Thymus (tissue), 11 donors: ENCODE measurements at regions not wholly inside any gene's neighbourhood (a gene's known extent, or its start where the extent isn't known, plus 50 kb on each side); places are given as distances from the start of the nearest gene placed in this dataset.

ENCODE experiments used
- DNase-seq, 9 donors: peaks; one replicate each; pipeline ENCODE4 v3.0.0-alpha.2; 2013; ENCODE audit warnings: low spot score in 9 of 9, low read depth in 6 of 9, missing footprints in 1 of 9
- H3K27ac ChIP-seq, 2 donors: one replicate each; pipeline ENCODE4 v1.5.1; 2013; ENCODE audit warnings: control low read depth in 1 of 2, low read depth in 1 of 2, low read length in 1 of 2, mild to moderate bottlenecking in 1 of 2, moderate library complexity in 1 of 2
- H3K27me3 ChIP-seq, 2 donors: one replicate each; pipeline ENCODE4 v1.5.1; 2013; ENCODE audit warnings: low read length in 1 of 2; ENCODE audit not compliant: control insufficient read depth in 2 of 2, insufficient read depth in 1 of 2
- H3K36me3 ChIP-seq, 2 donors: one replicate each; pipeline ENCODE4 v1.5.1; 2013; ENCODE audit warnings: low read length in 1 of 2, mild to moderate bottlenecking in 1 of 2, moderate library complexity in 1 of 2; ENCODE audit not compliant: control insufficient read depth in 2 of 2, insufficient read depth in 2 of 2
- H3K4me1 ChIP-seq, 2 donors: one replicate each; pipeline ENCODE4 v1.5.1; 2013; ENCODE audit warnings: low read length in 2 of 2; ENCODE audit not compliant: control insufficient read depth in 2 of 2, insufficient read depth in 2 of 2
- H3K4me3 ChIP-seq, 2 donors: one replicate each; pipeline ENCODE4 v1.5.1; 2013; ENCODE audit warnings: low read length in 2 of 2, control low read depth in 1 of 2, mild to moderate bottlenecking in 1 of 2
- H3K9me3 ChIP-seq, 2 donors: one replicate each; pipeline ENCODE4 v1.5.1; 2013; ENCODE audit warnings: low read length in 1 of 2, mild to moderate bottlenecking in 1 of 2; ENCODE audit not compliant: control insufficient read depth in 2 of 2, insufficient read depth in 1 of 2
- WGBS: extraction: QIAGEN DNeasy Blood & Tissue Kit; methylation state at CpG from one replicate; pipeline ENCODE4 v1.1.7; 2013; 5-methylcytosine and 5-hydroxymethylcytosine counted together
- donor health status: healthy.

DNA sequence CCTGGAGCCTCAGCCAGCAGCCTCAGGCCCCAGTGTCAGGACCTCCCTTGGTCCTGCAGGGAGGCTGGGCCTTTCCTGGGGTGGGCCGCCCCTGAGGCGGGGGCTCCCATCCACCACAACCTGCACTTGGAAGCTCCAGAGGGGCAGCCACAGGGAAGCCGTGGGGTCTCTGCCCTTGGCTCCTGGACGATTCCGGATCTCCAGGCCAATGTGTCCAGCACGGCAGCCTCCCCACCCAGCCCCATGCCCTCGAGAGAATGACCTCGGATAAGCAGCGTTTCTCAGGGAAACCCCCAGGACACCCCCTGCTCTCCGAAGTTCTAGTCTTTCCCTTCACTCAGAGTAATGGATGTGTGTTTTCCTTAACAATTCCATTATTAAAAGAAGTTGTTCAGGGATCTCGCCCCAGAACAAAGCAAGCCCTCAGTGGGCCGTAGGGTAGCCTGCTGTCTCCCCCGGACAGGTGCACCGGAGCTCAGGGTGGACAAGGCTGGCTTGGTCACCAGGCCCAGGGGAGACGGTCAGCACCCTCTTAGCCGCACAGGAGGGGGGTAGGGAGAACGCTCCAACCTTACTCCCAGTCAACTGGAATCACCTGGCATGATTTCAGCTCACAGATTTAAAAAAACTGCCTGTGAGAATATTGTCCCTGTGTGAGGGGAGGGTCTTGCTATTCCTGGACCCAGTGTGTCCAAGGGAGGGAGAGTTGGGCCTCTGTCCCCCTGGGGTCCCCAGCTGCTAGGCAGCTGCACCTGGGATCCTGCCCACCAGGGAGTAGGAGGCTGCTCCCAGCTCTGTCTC lies 72.2 kb upstream of the OTOS start:
- WGBS = 92% methylated on average over 17 of the region's 17 CpGs
- no peaks in the 10 kb centered on the region for H3K9me3 ChIP-seq
- no peaks in the 10 kb centered on the region for H3K27me3 ChIP-seq
- no peaks in the 10 kb centered on the region for H3K4me1 ChIP-seq
- no peak overlapping the region for H3K27ac ChIP-seq
- no peak overlapping the region for H3K4me3 ChIP-seq
- H3K36me3 ChIP-seq = no peaks in the 10 kb centered on the region
- DNase-seq = no peak

GRCh38 chr2:240213226-240213475 lies 72.7 kb upstream of the OTOS start:
- no peak overlapping the region for H3K4me3 ChIP-seq
- H3K36me3 ChIP-seq = no peaks in the 10 kb centered on the region
- no peak for DNase-seq
- H3K27me3 ChIP-seq = no peaks in the 10 kb centered on the region
- no peaks in the 10 kb centered on the region for H3K9me3 ChIP-seq
- no peaks in the 10 kb centered on the region for H3K4me1 ChIP-seq
- no peak overlapping the region for H3K27ac ChIP-seq
- WGBS = 92% methylated on average over 6 of the region's 6 CpGs

GRCh38 chr2:240213476-240214421 lies 73.3 kb upstream of the OTOS start:
- 90% methylated on average over 22 of the region's 22 CpGs for whole genome bisulfite sequencing
- no peak overlapping the region for H3K4me3 ChIP-seq
- no peak for DNase-seq
- no peaks in the 10 kb centered on the region for H3K27me3 ChIP-seq
- no peaks in the 10 kb centered on the region for H3K4me1 ChIP-seq
- H3K27ac ChIP-seq = no peak overlapping the region
- H3K9me3 ChIP-seq = no peaks in the 10 kb centered on the region
- no peaks in the 10 kb centered on the region for H3K36me3 ChIP-seq

DNA sequence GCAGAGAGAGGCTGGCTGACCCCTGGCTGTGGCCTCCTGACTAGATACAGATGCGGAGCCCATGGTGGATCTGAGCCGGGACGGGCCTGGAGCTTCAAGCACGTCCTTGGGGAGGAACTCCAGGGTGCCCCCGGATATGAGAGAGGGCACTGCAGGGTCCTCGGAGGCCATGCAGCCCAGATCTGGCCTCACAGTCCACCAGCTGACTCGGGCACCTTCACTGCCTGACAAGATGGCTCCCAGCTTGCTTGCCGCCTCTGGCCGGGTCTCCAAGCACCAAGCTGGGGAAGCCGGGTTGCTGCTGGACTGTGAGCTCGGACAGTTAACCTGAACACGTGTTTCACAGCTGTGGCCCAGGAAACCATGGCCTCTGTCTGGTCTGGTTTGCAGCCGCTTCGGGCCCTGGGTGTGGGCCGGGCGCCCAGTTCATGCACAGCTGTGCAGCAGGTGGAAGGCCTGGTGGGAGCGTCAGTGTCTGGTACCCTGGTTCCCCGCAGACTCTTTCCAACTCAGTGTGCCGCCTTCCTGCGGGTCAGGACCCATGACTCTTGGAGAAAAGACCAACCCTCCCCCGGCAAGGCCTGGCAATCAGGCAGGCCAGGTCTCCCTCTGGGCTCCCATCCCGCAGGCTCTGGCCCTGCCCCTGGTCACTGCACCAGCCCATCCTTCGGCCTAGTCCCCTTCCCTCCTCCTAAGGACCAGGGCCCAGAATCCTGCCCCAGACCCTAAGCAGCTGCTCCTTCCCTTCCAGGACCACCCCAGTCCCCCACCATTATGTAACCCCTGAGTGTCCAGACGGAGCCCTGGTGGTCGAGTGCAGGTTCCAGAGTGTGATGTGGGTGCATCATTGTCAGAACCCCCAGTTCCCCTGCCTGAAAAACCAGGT lies 74.6 kb upstream of the OTOS start:
- Histone ChIP-seq H3K4me3 (no peak overlapping the region), H3K27ac (no peak overlapping the region), H3K36me3 (no peaks in the 10 kb centered on the region), H3K27me3 (no peaks in the 10 kb centered on the region), H3K9me3 (no peaks in the 10 kb centered on the region), H3K4me1 (no peaks in the 10 kb centered on the region)
- WGBS = 94% methylated on average over 25 of the region's 25 CpGs
- DNase-seq = no peak

GRCh38 chr2:240215676-240216051 lies 75.2 kb upstream of the OTOS start:
- no peak for DNase-seq
- Histone ChIP-seq H3K9me3 (no peaks in the 10 kb centered on the region), H3K4me1 (no peaks in the 10 kb centered on the region), H3K36me3 (no peaks in the 10 kb centered on the region), H3K27me3 (no peaks in the 10 kb centered on the region), H3K27ac (no peak overlapping the region), H3K4me3 (no peak overlapping the region)
- 85% methylated on average over 8 of the region's 8 CpGs for WGBS

DNA sequence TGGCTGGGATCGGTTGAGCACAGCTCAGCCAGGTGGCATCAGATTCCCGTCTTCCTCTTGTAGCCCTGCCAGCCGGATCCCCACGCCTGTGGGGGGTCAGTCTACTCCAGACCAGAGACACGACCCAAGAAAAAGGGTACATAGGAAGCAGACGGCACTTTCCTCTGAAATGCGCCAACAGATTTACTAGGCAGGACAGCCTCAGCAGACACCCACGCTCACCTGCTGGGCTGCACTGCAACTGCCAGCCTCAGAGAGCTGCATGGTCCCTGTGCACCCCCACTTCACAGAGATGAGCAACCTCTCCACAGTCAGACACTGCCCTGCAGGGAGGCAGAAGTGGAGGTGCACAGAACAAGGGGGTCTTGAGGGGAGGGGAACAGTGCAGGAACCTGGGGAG lies 75.7 kb upstream of the OTOS start:
- H3K4me3 ChIP-seq = no peak overlapping the region
- no peaks in the 10 kb centered on the region for H3K4me1 ChIP-seq
- H3K36me3 ChIP-seq = no peaks in the 10 kb centered on the region
- 85% methylated on average over 8 of the region's 8 CpGs for WGBS
- H3K27ac ChIP-seq = no peak overlapping the region
- DNase-seq = no peak
- no peaks in the 10 kb centered on the region for H3K9me3 ChIP-seq
- no peaks in the 10 kb centered on the region for H3K27me3 ChIP-seq

GRCh38 chr2:240217431-240218301 lies 77.2 kb upstream of the OTOS start:
- Histone ChIP-seq H3K27me3 (no peaks in the 10 kb centered on the region), H3K4me1 (no peaks in the 10 kb centered on the region), H3K9me3 (no peaks in the 10 kb centered on the region), H3K4me3 (no peak overlapping the region), H3K27ac (no peak overlapping the region), H3K36me3 (no peaks in the 10 kb centered on the region)
- WGBS = 91% methylated on average over 20 of the region's 20 CpGs
- DNase-seq = no peak

DNA sequence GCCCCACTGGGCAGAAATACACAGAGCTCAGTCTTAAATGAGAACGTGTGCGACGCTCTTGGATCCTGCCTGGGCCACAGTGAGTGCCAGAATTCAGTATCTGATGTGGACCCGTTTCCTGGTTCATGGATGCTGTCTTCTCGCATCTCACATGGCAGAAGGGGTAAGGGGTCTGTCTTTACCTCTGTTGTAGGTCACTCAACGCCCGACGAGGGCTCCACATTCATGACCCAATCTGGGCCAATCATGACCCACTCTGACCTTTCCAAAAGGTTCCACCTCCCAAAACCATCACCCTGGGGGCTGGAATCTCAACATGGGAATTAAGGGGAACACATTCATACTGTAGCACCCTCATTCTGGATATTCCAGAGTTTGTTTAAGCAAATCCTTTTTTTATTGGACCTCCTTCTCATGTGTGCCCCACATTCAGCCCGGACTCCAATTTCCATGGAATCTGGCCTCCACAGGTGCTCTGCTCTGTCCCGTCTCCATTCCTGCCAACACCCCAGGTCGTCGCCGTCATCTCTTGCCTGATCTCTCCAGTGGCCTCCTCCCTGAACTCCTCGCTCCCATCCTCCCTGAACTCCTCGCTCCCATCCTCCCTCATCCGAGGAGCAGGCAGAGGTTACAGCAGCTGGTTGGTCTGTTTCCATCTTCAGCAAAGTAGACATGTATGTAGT lies 78.9 kb upstream of the OTOS start:
- DNase-seq = no peak
- H3K9me3 ChIP-seq = no peaks in the 10 kb centered on the region
- no peak overlapping the region for H3K4me3 ChIP-seq
- H3K4me1 ChIP-seq = no peaks in the 10 kb centered on the region
- H3K36me3 ChIP-seq = no peaks in the 10 kb centered on the region
- H3K27ac ChIP-seq = no peak overlapping the region
- no peaks in the 10 kb centered on the region for H3K27me3 ChIP-seq
- 90% methylated on average over 16 of the region's 16 CpGs for WGBS
